Left forelimb (tissue), 1 donor: ENCODE measurements at regions not wholly inside any gene's neighbourhood (a gene's known extent, or its start where the extent isn't known, plus 50 kb on each side); places are given as distances from the start of the nearest gene placed in this dataset.

Experiments used
- DNase-seq: peaks from one replicate; pipeline ENCODE4 v3.0.0-alpha.2; 2018; ENCODE audit warnings: low spot score

GRCh38 chr10:118501171-118501570 lies 94.3 kb downstream of the PRLHR start:
- DNase-seq: no peak

GRCh38 chr10:118500477-118501104 lies 94.9 kb downstream of the PRLHR start:
- DNase-seq: no peak

DNA sequence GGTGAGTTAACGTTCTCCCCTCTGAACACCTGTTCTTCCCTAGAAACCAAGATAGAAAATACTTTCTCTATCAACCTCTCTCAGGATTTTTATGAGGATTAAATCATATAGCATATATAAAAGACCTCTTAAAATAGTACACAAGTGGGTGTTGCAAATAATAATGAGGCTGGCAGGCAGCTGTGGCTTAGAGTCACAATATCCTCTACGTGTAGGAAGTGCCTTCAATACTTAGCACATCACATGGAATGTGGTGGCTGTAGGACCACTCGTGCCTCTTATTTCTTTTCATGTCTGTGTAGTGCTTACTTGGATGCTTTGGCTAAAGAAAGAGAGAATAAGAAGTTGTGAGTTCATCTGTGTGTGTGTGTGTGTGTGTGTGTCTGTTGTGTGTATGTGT lies 96.3 kb downstream of the PRLHR start:
- no peak for DNase-seq

GRCh38 chr10:118498623-118499022 lies 96.8 kb downstream of the PRLHR start:
- DNase-seq: no peak

GRCh38 chr10:118497227-118497626 lies 98.2 kb downstream of the PRLHR start:
- no peak for DNase-seq

- no peak for DNase-seq
These were observed 98.9 kb downstream of the PRLHR start for GRCh38 chr10:118496525-118496924.

GRCh38 chr10:118495499-118495898 lies 99.9 kb downstream of the PRLHR start:
- no peak for DNase-seq

DNA sequence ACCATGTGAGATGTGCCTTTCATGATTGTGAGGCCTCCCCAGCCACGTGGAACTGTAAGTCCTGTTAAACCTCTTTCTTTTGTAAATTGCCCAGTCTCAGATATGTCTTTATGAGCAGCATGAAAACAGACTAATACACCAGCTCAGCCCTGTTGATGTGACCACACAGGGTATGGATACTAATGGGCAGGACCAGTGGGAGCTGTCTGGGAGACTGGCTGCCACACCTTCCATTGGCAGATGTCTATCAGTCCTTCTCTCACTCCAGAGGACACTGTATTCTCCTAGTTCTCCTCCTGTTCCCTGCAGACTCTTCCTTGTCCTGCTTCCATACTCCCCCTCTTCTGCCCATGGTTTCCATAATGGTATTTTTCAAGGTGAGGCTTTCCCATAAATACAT lies 104.4 kb downstream of the PRLHR start:
- DNase-seq: no peak

DNA sequence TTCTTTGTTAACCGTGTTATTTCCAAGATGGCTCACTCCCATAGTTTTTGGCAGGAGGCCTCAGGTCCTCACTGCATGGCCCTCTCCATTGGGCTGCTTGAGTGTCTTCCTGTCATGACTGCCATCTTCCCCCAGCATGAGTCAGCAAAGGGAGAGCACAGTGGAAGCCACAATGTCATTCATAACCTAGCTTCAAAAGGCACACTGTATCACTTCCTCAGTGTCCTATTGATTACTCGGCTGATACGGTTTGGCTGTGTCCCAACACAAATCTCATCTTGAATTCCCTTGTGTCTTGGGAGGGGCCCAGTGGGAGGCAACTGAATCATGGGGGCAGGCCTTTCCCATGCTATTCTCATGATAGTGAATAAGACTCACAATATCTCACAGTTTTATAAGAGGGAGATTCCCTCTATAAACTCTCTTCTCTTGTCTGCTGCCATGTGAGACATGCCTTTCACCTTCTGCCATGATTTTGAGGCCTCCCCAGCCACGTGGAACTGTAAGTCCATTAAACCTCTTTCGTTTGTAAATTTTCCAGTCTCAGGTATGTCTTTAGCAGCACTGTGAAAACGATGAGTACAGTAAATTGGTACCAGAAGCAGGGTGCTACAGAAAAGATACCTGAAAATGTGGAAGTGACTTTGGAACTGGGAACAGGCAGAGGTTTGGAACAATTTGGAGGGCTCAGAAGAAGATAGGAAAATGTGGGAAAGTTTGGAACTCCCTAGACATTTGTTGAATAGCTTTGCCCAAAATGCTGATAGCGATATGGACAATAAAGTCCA lies 106.5 kb downstream of the PRLHR start:
- DNase-seq: no peak

- DNase-seq: no peak
These were observed 109.8 kb downstream of the PRLHR start for GRCh38 chr10:118485641-118486040.

- no peak for DNase-seq
These were observed 111.1 kb downstream of the PRLHR start for GRCh38 chr10:118484152-118484871.

- no peak for DNase-seq
These were observed 112.0 kb downstream of the PRLHR start for GRCh38 chr10:118483496-118483895.

DNA sequence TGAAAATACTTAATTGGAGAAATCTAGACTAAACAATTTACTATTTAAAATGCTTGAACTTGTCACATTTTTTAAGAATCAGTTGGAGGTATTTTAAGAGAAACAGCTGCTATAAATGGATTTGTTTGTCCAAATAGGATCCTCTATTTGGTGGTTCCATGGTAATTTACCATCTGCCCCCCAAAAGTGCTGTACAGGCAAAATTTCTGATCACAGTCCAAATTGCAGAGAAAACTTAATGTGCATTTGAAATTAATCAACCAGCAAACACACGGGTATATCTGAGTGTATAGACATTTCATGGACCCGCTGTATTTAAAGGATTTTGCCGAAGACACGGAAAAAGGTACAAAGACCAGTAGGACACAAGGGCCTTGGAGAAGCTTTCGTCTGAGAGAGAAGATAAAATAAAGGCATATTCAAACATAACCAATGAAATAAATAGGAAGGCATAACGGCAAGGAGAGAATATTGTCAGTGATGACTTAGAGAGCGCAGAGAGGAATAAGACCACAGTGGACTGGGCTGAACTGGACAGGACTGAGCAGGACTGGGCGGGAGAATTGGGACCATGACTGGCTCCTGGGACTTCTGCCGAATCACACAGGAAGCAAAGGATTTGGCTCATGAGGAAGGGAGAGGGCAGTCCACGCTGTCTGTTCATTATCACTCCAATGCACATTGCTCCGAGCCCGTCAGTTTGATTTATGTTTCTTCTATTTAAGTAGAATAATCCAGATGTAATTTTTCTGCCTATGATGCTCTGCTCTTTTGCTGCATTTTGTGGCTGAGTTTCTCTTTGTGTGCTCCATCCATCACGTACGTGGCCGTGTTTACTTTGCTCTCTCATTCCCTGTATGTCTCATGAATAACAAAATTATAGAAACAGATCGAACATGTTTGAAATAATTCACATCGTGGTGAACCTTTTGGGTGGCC lies 112.8 kb downstream of the PRLHR start:
- DNase-seq: no peak

GRCh38 chr10:118481871-118482270 lies 113.6 kb downstream of the PRLHR start:
- no peak for DNase-seq

- DNase-seq: no peak
These were observed 120.2 kb downstream of the PRLHR start for GRCh38 chr10:118475214-118475613.

GRCh38 chr10:118474111-118474510 lies 121.3 kb downstream of the PRLHR start:
- DNase-seq: no peak

GRCh38 chr10:118473305-118473960 lies 122.0 kb downstream of the PRLHR start:
- DNase-seq: no peak

GRCh38 chr10:118472415-118473304 lies 122.8 kb downstream of the PRLHR start:
- no peak for DNase-seq

- DNase-seq: no peak
These were observed 123.6 kb downstream of the PRLHR start for GRCh38 chr10:118471863-118472262.

DNA sequence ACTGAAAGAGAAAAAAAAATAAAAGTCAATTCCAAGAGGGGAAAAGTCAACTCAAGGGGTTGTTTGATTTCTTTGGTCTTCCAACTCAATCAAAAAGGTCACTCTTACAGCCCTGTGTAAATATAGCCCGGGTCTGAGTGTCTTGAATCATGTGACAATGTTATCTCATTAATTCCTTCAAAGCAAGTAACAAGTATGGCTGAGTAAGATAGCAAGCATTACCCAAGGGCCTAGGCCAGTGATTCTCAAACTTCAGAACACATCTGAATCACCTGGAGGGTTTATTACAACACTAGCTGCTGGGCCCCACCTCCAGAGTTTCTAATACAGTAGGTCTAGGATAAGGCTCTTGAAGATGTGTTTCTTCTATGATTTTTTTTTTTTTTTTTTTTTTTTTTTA lies 125.0 kb downstream of the PRLHR start:
- DNase-seq: no peak
